ENCODE measurements at regions not wholly inside any gene's neighbourhood (a gene's known extent, or its start where the extent isn't known, plus 50 kb on each side); places are given as distances from the start of the nearest gene placed in this dataset.

DNA sequence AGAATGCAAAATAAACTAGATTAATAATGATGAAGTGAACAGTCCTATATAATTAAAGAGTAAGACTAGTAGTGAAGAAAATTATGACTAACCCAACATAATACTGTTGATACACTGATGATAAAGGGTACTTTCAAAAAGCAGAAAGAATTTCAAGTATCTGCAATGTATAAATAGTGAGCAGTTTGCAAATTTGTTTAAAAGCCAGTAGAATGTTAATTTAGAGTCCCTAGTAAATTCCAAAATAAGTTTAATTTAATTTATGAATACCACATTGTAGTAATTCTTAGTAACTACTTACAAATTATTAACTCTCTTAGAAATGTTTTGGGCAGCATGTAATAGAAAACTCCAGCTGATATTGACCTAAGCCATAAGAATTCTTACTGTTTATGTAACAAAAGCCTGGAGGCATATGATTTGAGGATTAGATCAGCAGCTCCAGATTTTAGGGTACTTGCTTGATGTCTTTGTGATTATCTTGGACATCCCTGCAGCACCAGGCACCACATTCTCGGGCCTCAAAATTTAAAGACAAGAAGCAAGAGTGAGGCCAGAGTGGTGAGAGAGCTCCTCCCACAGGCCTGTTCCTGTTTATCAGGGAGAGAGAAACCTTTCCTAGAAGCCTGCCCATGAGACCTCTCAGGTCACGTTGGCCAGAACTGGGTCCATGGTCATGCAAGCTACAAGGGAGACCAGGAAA is 67.6 kb upstream of the TDRD3 start:
- Histone ChIP-seq H3K9me3 (no peaks in the 10 kb centered on the region), H3K27me3 (replicated peaks; ENCODE audit: insufficient read depth) (no peaks in the 10 kb centered on the region), H3K36me3 (no peaks in the 10 kb centered on the region), H3K4me3 (no peak overlapping the region), H3K4me1 (ENCODE audit: control insufficient read depth in 1 of 2, low read depth in 2 of 2) (peaks cover 0 to 3% of the 10 kb centered on the region in 2 donors), H3K27ac (no peak overlapping the region)
- DNase-seq (ENCODE audit: low spot score) (no peak), ATAC-seq (ENCODE audit: insufficient number of reproducible peaks, low FRiP score, low read depth) (no peak)
- TF ChIP-seq, protein P1, sequence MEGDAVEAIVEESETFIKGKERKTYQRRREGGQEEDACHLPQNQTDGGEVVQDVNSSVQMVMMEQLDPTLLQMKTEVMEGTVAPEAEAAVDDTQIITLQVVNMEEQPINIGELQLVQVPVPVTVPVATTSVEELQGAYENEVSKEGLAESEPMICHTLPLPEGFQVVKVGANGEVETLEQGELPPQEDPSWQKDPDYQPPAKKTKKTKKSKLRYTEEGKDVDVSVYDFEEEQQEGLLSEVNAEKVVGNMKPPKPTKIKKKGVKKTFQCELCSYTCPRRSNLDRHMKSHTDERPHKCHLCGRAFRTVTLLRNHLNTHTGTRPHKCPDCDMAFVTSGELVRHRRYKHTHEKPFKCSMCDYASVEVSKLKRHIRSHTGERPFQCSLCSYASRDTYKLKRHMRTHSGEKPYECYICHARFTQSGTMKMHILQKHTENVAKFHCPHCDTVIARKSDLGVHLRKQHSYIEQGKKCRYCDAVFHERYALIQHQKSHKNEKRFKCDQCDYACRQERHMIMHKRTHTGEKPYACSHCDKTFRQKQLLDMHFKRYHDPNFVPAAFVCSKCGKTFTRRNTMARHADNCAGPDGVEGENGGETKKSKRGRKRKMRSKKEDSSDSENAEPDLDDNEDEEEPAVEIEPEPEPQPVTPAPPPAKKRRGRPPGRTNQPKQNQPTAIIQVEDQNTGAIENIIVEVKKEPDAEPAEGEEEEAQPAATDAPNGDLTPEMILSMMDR (IDR thresholded peaks at IDR 0.05) = no peak

DNA sequence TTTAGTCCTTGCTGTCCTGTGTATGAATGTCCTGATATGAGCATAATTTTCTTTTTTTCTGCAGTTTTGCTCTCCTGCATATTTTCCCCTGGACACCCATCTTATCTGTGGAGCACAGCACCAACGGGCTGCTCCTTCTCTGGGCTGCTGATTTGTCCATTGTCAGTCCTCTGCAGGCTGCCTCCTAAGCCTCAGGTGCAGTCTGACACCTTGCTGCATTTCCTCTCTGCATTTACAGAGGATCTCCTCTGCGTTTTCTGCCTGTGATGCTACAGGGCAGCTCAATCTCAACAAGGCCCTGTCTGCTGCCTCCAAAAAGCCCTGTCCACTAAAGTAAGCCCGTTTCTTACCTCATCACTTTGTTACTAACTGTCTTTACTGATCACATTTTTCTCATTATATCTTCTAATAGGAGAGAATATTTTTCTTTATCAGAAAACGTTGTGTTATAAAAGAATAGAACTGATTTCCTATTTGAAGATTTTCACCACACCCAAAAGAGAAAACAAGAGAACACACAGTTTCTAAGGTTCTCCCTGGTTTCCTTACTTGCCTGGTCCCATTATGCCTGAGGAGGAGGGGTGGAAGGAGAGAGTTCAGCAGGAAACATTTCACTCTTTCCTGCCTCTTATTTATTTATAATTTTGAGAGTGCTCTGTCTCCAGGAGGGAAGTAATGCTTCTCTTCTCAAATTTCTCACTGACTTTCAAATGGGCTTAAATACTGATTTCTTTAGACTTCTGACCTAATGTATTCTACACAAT is 65.6 kb upstream of the TDRD3 start:
- peaks cover 0 to 3% of the 10 kb centered on the region in 2 donors for H3K4me1 ChIP-seq (ENCODE audit: control insufficient read depth in 1 of 2, low read depth in 2 of 2)
- ATAC-seq (ENCODE audit: insufficient number of reproducible peaks, low FRiP score, low read depth) = no peak

DNA sequence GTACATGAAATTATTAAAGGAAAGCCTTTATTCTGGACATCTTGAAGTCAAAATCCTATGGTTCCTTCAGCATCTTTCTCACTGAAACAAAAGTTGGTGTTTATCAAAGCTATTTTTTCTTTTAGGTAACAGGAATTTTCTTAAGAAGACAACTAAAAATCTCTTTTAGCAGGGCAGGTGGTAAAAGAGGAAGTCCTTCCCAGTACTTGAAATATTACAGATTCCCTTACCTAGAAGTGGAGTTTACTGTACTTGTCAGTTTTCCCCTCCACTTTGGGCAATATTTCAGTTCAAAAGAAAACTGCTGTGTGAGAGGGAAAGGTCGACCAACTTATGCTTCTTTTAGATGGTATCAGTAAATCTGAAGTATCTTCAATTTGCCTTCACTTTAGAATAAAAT is 64.3 kb upstream of the TDRD3 start:
- H3K27me3 ChIP-seq (replicated peaks; ENCODE audit: insufficient read depth) = no peaks in the 10 kb centered on the region

More for the DNA sequence above, 65.6 kb upstream of the TDRD3 start:
- Histone ChIP-seq H3K36me3 (no peaks in the 10 kb centered on the region), H3K27ac (no peak overlapping the region), H3K4me3 (no peak overlapping the region), H3K27me3 (replicated peaks; ENCODE audit: insufficient read depth) (no peaks in the 10 kb centered on the region), H3K9me3 (no peaks in the 10 kb centered on the region)
- TF ChIP-seq, protein P1 (IDR thresholded peaks at IDR 0.05) = no peak
- DNase-seq (ENCODE audit: low spot score) = no peak

DNA sequence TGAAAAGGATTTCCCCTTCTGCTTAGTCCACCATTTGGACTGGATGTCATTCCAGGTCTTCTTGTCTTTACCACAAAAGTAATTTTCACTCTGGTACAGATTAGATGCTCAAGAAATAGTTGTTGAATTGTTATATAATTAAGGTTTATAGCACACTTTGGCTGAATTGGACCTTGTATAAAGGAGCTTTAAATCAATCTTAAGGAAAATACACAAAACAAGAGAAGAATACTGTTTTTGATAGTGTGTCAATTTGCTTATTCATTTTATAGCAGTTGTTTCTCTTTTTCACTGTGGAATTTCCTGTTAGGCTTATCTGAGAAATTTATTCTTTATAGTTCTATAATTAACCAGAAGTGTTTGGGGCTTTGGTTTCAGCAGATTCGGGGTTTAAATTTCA is 62.7 kb upstream of the TDRD3 start:
- Histone ChIP-seq H3K27ac (no peak overlapping the region), H3K9me3 (no peaks in the 10 kb centered on the region), H3K36me3 (no peaks in the 10 kb centered on the region), H3K4me1 (ENCODE audit: control insufficient read depth in 1 of 2, low read depth in 2 of 2) (no peaks in the 10 kb centered on the region), H3K4me3 (no peak overlapping the region), H3K27me3 (replicated peaks; ENCODE audit: insufficient read depth) (no peaks in the 10 kb centered on the region)
- ATAC-seq (ENCODE audit: insufficient number of reproducible peaks, low FRiP score, low read depth) = no peak
- no peak for DNase-seq (ENCODE audit: low spot score)
- TF ChIP-seq, protein P1 (IDR thresholded peaks at IDR 0.05) = no peak

More for the DNA sequence above, 64.3 kb upstream of the TDRD3 start:
- no peak for DNase-seq (ENCODE audit: low spot score)
- TF ChIP-seq, protein P1 (IDR thresholded peaks at IDR 0.05) = no peak
- Histone ChIP-seq H3K36me3 (no peaks in the 10 kb centered on the region), H3K27ac (no peak overlapping the region), H3K4me1 (ENCODE audit: control insufficient read depth in 1 of 2, low read depth in 2 of 2) (no peaks in the 10 kb centered on the region), H3K4me3 (no peak overlapping the region), H3K9me3 (no peaks in the 10 kb centered on the region)
- no peak for ATAC-seq (ENCODE audit: insufficient number of reproducible peaks, low FRiP score, low read depth)

DNA sequence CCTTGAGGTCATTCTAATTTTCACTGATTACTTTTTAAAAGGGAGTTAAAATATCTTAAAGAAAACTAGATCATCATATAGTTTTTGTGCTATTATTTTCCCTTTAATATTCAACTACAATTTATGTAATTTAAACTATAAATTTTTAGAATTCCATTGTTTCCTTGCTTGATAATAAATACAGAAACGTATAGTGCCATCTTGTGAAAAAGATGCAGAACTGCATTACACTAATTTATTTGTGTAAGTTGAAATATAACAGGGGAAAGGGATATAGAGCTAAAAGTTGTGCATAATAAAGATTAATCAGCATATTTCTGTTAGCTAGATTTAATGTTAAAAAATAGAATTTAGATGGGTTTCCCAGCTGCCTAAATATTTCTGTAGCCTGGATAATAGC is 61.5 kb upstream of the TDRD3 start:
- Histone ChIP-seq H3K4me1 (ENCODE audit: control insufficient read depth in 1 of 2, low read depth in 2 of 2) (no peaks in the 10 kb centered on the region), H3K27ac (no peak overlapping the region), H3K4me3 (no peak overlapping the region), H3K27me3 (replicated peaks; ENCODE audit: insufficient read depth) (no peaks in the 10 kb centered on the region), H3K36me3 (no peaks in the 10 kb centered on the region), H3K9me3 (no peaks in the 10 kb centered on the region)
- no peak for DNase-seq (ENCODE audit: low spot score)
- ATAC-seq (ENCODE audit: insufficient number of reproducible peaks, low FRiP score, low read depth) = no peak
- TF ChIP-seq, protein P1 (IDR thresholded peaks at IDR 0.05) = peak; percentile 41

Data from thoracic aorta (tissue), 2 donors.